Large intestine (tissue), 3 donors: ENCODE measurements at regions not wholly inside any gene's neighbourhood (a gene's known extent, or its start where the extent isn't known, plus 50 kb on each side); places are given as distances from the start of the nearest gene placed in this dataset.

Experiments used
- DNase-seq, 2 donors: peaks; one replicate each; pipeline versions ENCODE4 v3.0.0 to v3.0.0-alpha.2; 2013
- H3K27ac ChIP-seq: one replicate; pipeline ENCODE4 v1.5.1; 2013; ENCODE audit warnings: low read length
- H3K27me3 ChIP-seq: 2 replicates; pipeline ENCODE4 v1.6.1; 2013; ENCODE audit warnings: low read length; ENCODE audit not compliant: control insufficient read depth, insufficient read depth
- H3K36me3 ChIP-seq: 2 replicates; pipeline ENCODE4 v1.6.1; 2013; ENCODE audit warnings: low read length; ENCODE audit not compliant: control insufficient read depth, insufficient read depth
- H3K4me1 ChIP-seq: one replicate; pipeline ENCODE4 v1.6.1; 2013; ENCODE audit warnings: low read length; ENCODE audit not compliant: control insufficient read depth, insufficient read depth
- H3K4me3 ChIP-seq: one replicate; pipeline ENCODE4 v1.5.1; 2013; ENCODE audit warnings: low read length
- H3K9me3 ChIP-seq: one replicate; pipeline ENCODE4 v1.6.1; 2013; ENCODE audit warnings: mild to moderate bottlenecking, low read depth, low read length, moderate library complexity; ENCODE audit not compliant: control insufficient read depth
- WGBS: methylation state at CpG from one replicate; pipeline ENCODE4 v1.1.5; 2013; ENCODE audit warnings: low lambda C conversion rate; ENCODE audit not compliant: insufficient coverage; 5-methylcytosine and 5-hydroxymethylcytosine counted together

DNA sequence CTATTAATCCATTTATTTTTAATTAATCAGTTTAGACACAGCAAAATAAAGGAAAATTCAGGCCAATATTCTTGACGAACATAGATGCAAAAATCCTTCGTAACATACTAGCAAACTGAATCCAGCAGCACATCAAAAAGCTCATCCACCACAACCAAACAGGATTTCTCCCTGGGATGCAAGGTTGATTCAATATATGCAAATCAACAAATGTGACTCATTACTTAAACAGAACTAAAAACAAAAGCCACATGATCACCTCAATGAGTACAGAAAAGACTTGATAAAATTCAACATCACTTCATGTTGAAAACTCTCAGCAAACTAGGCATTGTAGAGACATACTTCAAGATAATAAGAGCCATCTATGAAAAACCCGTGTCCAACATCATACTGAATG lies 364.1 kb upstream of the THBS1 start:
- Histone ChIP-seq H3K27ac (no peak overlapping the region), H3K27me3 (no peaks in the 10 kb centered on the region), H3K4me3 (no peak overlapping the region), H3K36me3 (no peaks in the 10 kb centered on the region), H3K9me3 (no peaks in the 10 kb centered on the region), H3K4me1 (no peaks in the 10 kb centered on the region)
- no CpG with 5 or more reads among the region's 3 CpGs for WGBS
- DNase-seq = no peak

DNA sequence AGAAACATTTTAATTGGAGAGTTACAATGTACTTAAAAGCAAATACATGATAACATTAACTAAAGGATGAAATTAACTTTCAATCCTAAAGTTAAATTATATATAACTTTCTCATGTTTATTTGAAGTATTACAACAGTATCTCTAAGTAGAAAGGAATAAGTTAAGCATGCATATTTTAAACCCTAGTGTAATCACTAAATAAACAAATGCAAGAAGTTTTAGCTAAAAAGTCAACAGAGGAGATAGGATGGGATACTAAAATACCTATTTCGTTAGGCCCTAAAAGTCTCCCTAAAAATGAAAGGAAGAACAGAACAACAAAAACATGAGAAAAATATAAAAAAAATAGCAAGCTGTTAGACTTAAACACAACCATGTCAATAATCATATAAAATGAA lies 361.3 kb upstream of the THBS1 start:
- Histone ChIP-seq H3K9me3 (no peaks in the 10 kb centered on the region), H3K27me3 (no peaks in the 10 kb centered on the region), H3K4me3 (no peak overlapping the region), H3K4me1 (no peaks in the 10 kb centered on the region), H3K36me3 (no peaks in the 10 kb centered on the region), H3K27ac (no peak overlapping the region)
- 43% methylated on average over 1 of the region's 1 CpG for WGBS
- no peak for DNase-seq

DNA sequence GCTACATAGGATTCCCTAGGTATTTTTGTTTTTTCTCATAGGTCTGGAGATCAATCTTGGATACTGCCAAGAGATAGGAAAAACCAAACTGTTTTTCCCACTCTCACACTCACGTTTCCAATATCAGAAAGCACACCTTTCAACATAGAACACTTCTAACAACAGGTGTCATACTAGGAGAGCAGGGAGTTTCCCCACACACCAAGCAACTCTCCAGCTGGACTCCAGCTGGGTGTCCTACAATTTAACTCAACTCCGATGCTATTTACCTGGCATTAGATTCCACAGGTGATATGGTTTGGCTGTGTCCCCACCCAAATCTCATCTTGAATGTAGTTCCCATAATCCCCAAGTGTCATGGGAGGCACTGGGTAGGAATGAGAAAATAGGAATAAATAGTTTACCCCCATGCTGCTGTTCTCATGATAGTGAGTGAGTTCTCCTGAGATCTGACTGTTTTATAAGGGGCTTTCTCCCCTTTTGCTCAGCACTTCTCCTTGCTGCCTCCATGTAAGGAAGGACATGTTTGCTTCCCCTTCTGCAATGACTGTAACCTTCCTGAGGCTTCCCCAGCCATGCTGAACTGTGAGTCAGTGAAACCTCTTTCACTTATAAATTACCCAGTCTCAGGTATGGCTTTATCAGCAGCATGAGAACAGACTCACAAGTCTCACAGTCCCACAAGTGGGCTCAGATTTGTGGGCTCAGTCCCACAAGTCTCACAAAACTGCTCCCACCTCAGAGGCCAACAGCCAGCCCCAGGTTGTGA lies 354.5 kb upstream of the THBS1 start:
- no CpG with 5 or more reads among the region's 2 CpGs for WGBS
- no peaks in the 10 kb centered on the region for H3K4me1 ChIP-seq
- H3K36me3 ChIP-seq = no peaks in the 10 kb centered on the region
- no peaks in the 10 kb centered on the region for H3K27me3 ChIP-seq
- no peak overlapping the region for H3K27ac ChIP-seq
- no peak overlapping the region for H3K4me3 ChIP-seq
- DNase-seq = no peak
- no peaks in the 10 kb centered on the region for H3K9me3 ChIP-seq

DNA sequence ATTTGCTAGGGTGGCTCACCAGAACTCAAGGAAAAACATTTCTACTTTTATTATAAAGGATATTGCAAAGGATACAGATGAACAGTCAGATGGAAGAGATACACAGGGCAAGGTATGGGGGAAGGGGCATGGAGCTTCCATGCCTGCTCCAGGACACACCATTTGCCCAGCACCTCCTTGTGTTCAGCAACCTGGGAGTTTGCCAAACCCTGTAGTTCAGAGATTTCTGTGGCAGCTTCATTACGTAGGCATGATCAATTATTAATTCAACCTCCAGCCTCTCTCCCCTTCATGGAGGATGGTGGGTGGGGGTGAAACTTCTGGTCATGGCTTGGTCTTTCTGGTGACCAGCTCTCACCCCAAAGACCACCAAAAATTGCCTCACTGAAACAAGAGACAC lies 353.9 kb upstream of the THBS1 start:
- H3K27me3 ChIP-seq = no peaks in the 10 kb centered on the region
- no peaks in the 10 kb centered on the region for H3K4me1 ChIP-seq
- H3K9me3 ChIP-seq = no peaks in the 10 kb centered on the region
- DNase-seq = no peak
- H3K4me3 ChIP-seq = no peak overlapping the region
- H3K36me3 ChIP-seq = no peaks in the 10 kb centered on the region
- no peak overlapping the region for H3K27ac ChIP-seq
- WGBS = no CpG with 5 or more reads among the region's 1 CpG

DNA sequence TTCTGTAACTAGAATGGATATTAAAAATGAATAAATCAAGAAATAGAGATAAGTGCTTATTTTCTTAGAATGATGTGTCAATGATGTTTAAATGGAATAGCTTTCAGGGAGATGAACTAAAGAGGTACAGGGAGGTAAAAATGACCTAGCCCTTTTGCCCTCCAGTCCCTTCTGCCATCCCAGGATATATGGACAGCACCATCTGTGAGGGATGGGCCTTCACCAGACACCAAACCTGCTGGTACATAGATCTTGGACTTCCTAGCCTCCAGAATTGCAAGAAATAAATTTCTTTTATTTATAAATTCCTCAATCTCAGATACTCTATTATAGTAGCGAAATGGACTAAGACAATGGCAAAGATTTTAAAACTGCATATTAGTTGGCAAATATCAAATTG lies 352.0 kb upstream of the THBS1 start:
- Histone ChIP-seq H3K9me3 (no peaks in the 10 kb centered on the region), H3K36me3 (no peaks in the 10 kb centered on the region), H3K4me3 (no peak overlapping the region), H3K27ac (no peak overlapping the region), H3K4me1 (no peaks in the 10 kb centered on the region), H3K27me3 (no peaks in the 10 kb centered on the region)
- 88% methylated on average over 1 of the region's 1 CpG for WGBS
- no peak for DNase-seq

DNA sequence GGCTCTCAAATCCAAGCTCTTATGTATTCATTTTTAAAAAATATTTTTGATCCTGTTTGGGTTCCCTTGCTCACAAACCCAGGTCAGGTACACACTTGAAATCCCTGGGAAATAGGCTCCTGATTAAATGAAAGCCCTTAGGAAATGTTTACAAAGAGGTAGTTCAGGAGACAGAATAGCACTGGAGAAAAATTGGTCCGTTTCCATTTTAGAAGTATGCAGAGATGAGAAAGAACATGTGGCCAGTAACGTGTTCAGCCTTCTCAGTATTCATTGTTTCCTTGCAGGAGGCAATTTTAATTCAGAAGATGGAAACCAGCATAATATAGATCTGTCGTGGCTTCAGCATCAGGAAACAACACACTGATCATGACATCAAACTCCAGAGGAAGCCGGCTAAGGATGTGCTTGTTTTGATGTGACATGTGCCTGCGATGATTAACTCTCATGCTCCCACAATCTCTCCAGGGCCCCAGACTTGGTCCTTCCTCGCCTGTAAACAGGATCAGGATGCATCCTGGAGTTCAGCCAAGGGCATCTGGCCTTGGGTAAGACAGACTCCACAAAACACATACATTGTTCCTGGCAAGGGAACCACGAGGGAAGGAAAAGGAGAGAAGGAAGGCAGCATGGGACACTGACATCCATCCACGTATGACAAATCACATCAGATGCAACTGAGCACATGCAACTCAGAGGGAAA lies 350.5 kb upstream of the THBS1 start:
- 54% methylated on average over 3 of the region's 8 CpGs for WGBS
- Histone ChIP-seq H3K4me3 (no peak overlapping the region), H3K9me3 (no peaks in the 10 kb centered on the region), H3K36me3 (no peaks in the 10 kb centered on the region), H3K27me3 (no peaks in the 10 kb centered on the region), H3K4me1 (no peaks in the 10 kb centered on the region), H3K27ac (no peak overlapping the region)
- peak; percentile 4 to 6 for DNase-seq

DNA sequence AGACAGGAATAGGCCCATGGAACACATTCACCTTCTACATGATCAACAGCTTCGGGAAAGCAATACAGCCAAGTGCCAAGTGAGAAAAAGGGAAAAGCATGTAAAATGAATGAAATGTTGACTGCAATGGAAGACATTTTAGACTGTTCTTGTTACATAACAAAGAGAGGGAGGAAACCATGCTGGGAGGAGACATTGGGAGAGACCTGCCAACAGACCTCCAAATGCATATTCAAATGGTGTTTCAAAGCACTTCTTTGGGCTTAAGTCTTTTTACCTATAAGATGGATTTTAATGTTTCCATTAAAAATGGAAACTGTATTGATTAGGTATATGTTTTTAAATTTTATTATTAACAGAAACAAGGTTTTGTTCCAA lies 350.0 kb upstream of the THBS1 start:
- Histone ChIP-seq H3K9me3 (no peaks in the 10 kb centered on the region), H3K36me3 (no peaks in the 10 kb centered on the region), H3K4me3 (no peak overlapping the region), H3K27me3 (no peaks in the 10 kb centered on the region), H3K4me1 (no peaks in the 10 kb centered on the region), H3K27ac (no peak overlapping the region)
- WGBS = 100% methylated on average over 1 of the region's 1 CpG
- DNase-seq = no peak

DNA sequence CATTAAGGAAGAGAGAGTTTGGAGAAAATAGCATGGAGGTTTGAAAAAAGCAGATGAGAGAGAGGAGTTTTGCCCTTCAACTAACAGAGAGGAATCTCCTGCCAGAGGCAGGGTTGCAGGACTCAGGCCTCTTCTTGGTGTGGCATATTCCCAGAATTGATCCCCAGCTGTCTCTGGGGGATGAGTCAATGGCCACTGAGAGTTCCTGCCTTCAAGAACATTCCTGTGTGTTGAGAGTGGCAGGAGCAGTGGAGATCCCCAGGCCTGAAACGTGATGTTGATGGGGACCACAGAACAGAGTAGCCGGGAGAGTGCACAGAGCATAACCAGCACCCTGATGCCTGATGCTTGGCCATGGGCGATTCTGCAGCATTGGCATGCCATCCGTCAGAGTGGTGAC lies 348.4 kb upstream of the THBS1 start:
- H3K4me3 ChIP-seq = no peak overlapping the region
- no peaks in the 10 kb centered on the region for H3K9me3 ChIP-seq
- H3K27ac ChIP-seq = no peak overlapping the region
- no peak for DNase-seq
- no peaks in the 10 kb centered on the region for H3K27me3 ChIP-seq
- no peaks in the 10 kb centered on the region for H3K4me1 ChIP-seq
- WGBS = no CpG with 5 or more reads among the region's 4 CpGs
- no peaks in the 10 kb centered on the region for H3K36me3 ChIP-seq

DNA sequence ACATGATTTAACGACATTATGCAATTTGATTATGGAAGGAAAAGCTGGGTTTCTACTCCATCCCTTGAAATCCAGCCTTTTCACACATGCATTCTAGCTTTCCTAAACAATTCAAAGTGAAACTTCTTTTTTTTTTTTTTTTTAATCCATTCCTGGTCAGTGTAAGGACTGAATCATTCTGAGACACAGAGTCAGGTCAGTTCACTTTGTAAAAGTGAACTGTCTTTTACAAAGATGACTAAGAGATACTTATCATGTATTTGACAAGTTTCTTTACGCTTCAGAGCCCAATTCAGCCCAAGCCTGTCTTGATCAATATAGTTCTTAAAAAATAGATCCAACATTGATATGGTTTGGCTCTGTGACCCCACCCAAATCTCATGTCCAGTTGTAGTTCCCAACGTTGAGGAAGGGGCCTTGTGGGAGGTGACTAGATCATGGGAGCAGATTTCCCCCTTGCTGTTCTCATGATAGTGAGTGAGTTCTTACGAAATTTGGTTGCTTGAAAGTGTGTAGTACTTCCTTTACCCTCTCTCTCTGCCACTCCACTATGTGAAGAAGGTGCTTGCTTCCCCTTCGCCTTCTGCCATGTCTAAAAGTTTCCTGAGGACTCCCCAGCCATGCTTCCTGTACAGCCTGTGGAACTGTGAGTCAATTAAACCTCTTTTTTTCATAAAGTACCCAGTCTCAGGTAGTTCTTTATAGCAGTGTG lies 345.6 kb upstream of the THBS1 start:
- no peaks in the 10 kb centered on the region for H3K4me1 ChIP-seq
- no peak for DNase-seq
- no peak overlapping the region for H3K27ac ChIP-seq
- no peaks in the 10 kb centered on the region for H3K36me3 ChIP-seq
- WGBS = 100% methylated on average over 1 of the region's 5 CpGs
- no peaks in the 10 kb centered on the region for H3K27me3 ChIP-seq
- H3K4me3 ChIP-seq = no peak overlapping the region
- H3K9me3 ChIP-seq = no peaks in the 10 kb centered on the region

DNA sequence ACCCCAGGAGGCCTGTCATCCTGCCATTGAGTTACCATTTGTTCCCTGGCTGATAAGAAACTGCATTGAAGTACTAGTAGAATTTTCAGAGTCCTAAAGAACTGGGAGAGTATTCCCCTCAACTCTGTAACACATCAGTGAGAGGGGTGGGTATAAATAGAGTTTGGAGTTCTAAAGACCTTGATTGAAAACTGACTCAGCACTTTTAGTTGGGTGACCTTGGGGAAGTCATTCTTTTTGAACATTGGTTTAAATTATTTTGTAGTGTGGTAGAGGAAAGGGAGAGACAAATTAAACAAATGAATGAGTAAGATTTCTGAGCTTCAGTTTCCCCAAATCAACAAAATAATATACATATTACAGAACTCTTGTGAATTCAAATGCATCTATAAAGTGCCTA lies 344.5 kb upstream of the THBS1 start:
- H3K27me3 ChIP-seq = no peaks in the 10 kb centered on the region
- H3K4me3 ChIP-seq = no peak overlapping the region
- no peak for DNase-seq
- no peaks in the 10 kb centered on the region for H3K9me3 ChIP-seq
- no peaks in the 10 kb centered on the region for H3K36me3 ChIP-seq
- H3K27ac ChIP-seq = no peak overlapping the region
- H3K4me1 ChIP-seq = no peaks in the 10 kb centered on the region
